ENCODE measurements at regions not wholly inside any gene's neighbourhood (a gene's known extent, or its start where the extent isn't known, plus 50 kb on each side); places are given as distances from the start of the nearest gene placed in this dataset.

DNA sequence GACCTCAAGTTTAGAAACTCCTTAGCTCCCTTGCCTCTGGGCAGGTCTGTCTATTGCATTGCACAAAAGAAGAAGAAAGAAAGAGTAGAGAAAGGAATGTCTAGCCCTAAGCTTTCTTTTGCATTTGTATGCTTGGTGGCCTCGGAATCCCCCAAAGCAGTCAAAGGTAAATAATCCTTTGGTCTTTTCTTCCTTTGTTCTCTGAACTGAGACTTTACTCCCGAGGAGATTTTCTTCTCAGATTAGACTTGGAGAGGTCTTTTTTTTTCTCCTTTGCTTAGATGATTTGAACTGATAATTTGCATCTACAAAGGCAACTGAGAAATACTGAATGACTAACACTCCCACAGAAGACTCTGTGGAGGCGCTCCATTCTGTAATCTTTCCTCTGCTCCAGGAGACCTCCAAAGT, 93.2 kb downstream of the AKR1D1 start:
- no peaks in the 10 kb centered on the region for H3K36me3 ChIP-seq (ENCODE audit: control insufficient read depth, insufficient read depth, low read length)
- WGBS (ENCODE audit: insufficient coverage), result no CpG with 5 or more reads among the region's 3 CpGs
- no peak overlapping the region for H3K4me3 ChIP-seq (ENCODE audit: low read depth, low read length)
- H3K27ac ChIP-seq (ENCODE audit: low read depth, low read length), result no peak overlapping the region
- peak in 2 of 6 donors; percentile 11 to 49 for DNase-seq (ENCODE audit: low read depth in 4 of 6, low spot score in 6 of 6)
- H3K27me3 ChIP-seq (ENCODE audit: control insufficient read depth, insufficient read depth, low read length), result no peaks in the 10 kb centered on the region
- no peaks in the 10 kb centered on the region for H3K4me1 ChIP-seq (ENCODE audit: control insufficient read depth, insufficient read depth, low read length)
- peaks cover 7% of the 10 kb centered on the region for H3K9me3 ChIP-seq (ENCODE audit: control insufficient read depth, insufficient read depth, low read length)

DNA sequence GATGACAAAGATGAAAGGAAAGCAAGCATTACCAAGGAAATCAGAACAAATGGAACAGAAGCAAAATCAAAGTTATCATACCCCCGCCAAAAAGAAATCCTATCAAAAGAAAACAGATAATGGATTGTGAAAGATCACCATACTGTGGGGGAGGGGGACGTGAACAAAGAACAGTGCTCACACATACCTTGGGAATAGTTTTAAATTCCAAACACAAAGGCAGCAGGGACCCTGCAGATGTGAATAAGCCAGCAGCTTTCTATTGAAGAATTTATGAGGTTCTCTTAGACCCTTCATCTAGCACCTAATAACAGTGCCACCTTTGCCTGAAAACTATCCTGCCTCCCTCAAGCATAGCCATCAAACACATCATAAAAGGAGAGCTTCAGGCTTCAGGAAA, 94.0 kb downstream of the AKR1D1 start:
- Histone ChIP-seq H3K27me3 (ENCODE audit: control insufficient read depth, insufficient read depth, low read length) (no peaks in the 10 kb centered on the region), H3K4me3 (ENCODE audit: low read depth, low read length) (no peak overlapping the region), H3K4me1 (ENCODE audit: control insufficient read depth, insufficient read depth, low read length) (no peaks in the 10 kb centered on the region), H3K27ac (ENCODE audit: low read depth, low read length) (no peak overlapping the region), H3K9me3 (ENCODE audit: control insufficient read depth, insufficient read depth, low read length) (peaks cover 3% of the 10 kb centered on the region), H3K36me3 (ENCODE audit: control insufficient read depth, insufficient read depth, low read length) (no peaks in the 10 kb centered on the region)
- no CpG with 5 or more reads among the region's 2 CpGs for WGBS (ENCODE audit: insufficient coverage)
- DNase-seq (ENCODE audit: low read depth in 4 of 6, low spot score in 6 of 6), result peak in 2 of 6 donors; percentile 13 to 79

DNA sequence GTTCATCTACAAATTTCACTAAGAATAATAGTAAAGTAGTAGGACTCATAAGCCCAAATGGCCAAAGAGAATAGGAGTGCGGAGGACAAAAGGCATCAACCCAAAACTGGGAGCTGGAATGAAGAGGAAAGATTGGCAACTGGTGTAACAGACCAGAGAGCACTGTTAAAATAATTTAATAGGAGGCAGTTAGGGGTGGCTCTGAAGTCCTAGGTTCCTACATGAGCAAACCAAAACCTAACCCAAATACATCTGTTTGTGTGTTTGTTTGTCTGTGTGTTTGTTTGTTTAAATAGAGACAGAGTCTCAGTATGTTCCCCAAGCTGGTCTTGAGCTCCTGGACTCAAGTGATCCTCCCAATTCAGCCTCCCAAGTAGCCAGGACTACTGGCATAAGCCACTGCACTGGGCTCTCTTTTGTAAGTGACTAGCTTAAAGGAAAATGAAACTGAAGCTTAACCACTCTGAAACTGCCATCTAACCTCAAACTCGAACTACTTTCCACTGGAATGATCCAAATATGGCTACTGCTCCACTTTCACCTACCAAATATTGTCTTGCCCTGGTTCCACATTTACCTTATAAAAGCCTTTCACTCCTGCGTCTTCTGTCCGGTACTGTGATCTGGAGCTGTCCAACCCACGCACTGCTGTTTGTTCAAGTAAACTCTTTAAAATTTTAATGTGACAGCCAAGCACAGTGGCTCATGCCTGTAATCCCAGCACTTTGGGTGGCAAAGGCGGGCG, 94.9 kb downstream of the AKR1D1 start:
- Histone ChIP-seq H3K27ac (ENCODE audit: low read depth, low read length) (no peak overlapping the region), H3K9me3 (ENCODE audit: control insufficient read depth, insufficient read depth, low read length) (peaks cover 3% of the 10 kb centered on the region), H3K4me1 (ENCODE audit: control insufficient read depth, insufficient read depth, low read length) (no peaks in the 10 kb centered on the region), H3K36me3 (ENCODE audit: control insufficient read depth, insufficient read depth, low read length) (no peaks in the 10 kb centered on the region), H3K27me3 (ENCODE audit: control insufficient read depth, insufficient read depth, low read length) (no peaks in the 10 kb centered on the region), H3K4me3 (ENCODE audit: low read depth, low read length) (no peak overlapping the region)
- 92% methylated on average over 6 of the region's 7 CpGs for WGBS (ENCODE audit: insufficient coverage)
- DNase-seq (ENCODE audit: low read depth in 4 of 6, low spot score in 6 of 6), result no peak

GRCh38 chr7:138173548-138173947, 97.3 kb downstream of the AKR1D1 start:
- H3K4me1 ChIP-seq (ENCODE audit: control insufficient read depth, insufficient read depth, low read length), result no peaks in the 10 kb centered on the region
- H3K36me3 ChIP-seq (ENCODE audit: control insufficient read depth, insufficient read depth, low read length), result no peaks in the 10 kb centered on the region
- no peak overlapping the region for H3K27ac ChIP-seq (ENCODE audit: low read depth, low read length)
- H3K4me3 ChIP-seq (ENCODE audit: low read depth, low read length), result no peak overlapping the region
- peaks cover 3% of the 10 kb centered on the region for H3K9me3 ChIP-seq (ENCODE audit: control insufficient read depth, insufficient read depth, low read length)
- H3K27me3 ChIP-seq (ENCODE audit: control insufficient read depth, insufficient read depth, low read length), result no peaks in the 10 kb centered on the region
- WGBS (ENCODE audit: insufficient coverage), result no CpG with 5 or more reads among the region's 3 CpGs
- DNase-seq (ENCODE audit: low read depth in 4 of 6, low spot score in 6 of 6), result no peak

DNA sequence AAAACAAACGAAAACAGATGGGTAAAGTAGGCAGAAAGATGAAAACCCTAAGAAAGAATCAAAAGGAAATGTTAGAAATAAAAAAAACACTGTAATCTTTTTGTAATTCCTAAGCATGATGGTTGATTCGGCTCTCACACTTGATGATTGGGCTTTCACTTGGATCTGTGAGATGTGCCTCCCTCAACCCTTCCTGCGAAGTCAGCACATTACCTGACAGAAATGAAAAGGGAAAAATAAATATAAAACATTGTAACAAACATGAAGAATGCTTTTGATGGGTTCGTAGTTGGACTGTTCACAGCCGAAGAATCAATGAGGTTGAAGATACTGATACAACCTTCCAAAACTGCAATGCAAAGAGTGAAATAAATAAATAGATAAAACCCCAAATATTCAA, 99.8 kb downstream of the AKR1D1 start:
- DNase-seq (ENCODE audit: low read depth in 4 of 6, low spot score in 6 of 6), result no peak
- Histone ChIP-seq H3K27ac (ENCODE audit: low read depth, low read length) (no peak overlapping the region), H3K4me1 (ENCODE audit: control insufficient read depth, insufficient read depth, low read length) (no peaks in the 10 kb centered on the region), H3K9me3 (ENCODE audit: control insufficient read depth, insufficient read depth, low read length) (peaks cover 3% of the 10 kb centered on the region), H3K4me3 (ENCODE audit: low read depth, low read length) (no peak overlapping the region), H3K27me3 (ENCODE audit: control insufficient read depth, insufficient read depth, low read length) (no peaks in the 10 kb centered on the region), H3K36me3 (ENCODE audit: control insufficient read depth, insufficient read depth, low read length) (no peaks in the 10 kb centered on the region)
- WGBS (ENCODE audit: insufficient coverage), result no CpG with 5 or more reads among the region's 5 CpGs

DNA sequence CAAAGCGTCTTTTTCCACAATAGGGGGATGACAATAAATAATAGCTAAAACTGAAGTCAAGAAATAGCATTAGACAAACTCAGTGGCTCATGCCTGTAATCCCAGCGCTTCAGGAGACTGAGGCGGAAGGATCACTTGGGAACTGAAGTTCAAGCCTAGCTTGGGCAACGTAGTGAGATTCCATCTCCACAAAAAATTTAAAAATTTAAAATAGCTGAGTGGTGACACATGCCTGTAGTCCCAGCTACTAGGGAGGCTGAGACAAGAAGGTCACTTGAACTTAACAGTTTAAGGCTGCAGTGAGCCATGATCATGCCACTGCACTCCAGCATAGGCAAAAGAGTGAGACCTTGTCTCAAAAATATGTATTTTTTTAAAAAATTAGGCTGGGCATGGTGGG, 107.9 kb downstream of the AKR1D1 start:
- no peaks in the 10 kb centered on the region for H3K36me3 ChIP-seq (ENCODE audit: control insufficient read depth, insufficient read depth, low read length)
- no peaks in the 10 kb centered on the region for H3K27me3 ChIP-seq (ENCODE audit: control insufficient read depth, insufficient read depth, low read length)
- no peak overlapping the region for H3K4me3 ChIP-seq (ENCODE audit: low read depth, low read length)
- WGBS (ENCODE audit: insufficient coverage), result 60% methylated on average over 1 of the region's 4 CpGs
- H3K27ac ChIP-seq (ENCODE audit: low read depth, low read length), result no peak overlapping the region
- no peaks in the 10 kb centered on the region for H3K4me1 ChIP-seq (ENCODE audit: control insufficient read depth, insufficient read depth, low read length)
- peaks cover 4% of the 10 kb centered on the region for H3K9me3 ChIP-seq (ENCODE audit: control insufficient read depth, insufficient read depth, low read length)
- no peak for DNase-seq (ENCODE audit: low read depth in 4 of 6, low spot score in 6 of 6)

- H3K4me1 ChIP-seq (ENCODE audit: control insufficient read depth, insufficient read depth, low read length), result no peaks in the 10 kb centered on the region
- H3K9me3 ChIP-seq (ENCODE audit: control insufficient read depth, insufficient read depth, low read length), result peaks cover 4% of the 10 kb centered on the region
- no peaks in the 10 kb centered on the region for H3K36me3 ChIP-seq (ENCODE audit: control insufficient read depth, insufficient read depth, low read length)
- no peak overlapping the region for H3K4me3 ChIP-seq (ENCODE audit: low read depth, low read length)
- DNase-seq (ENCODE audit: low read depth in 4 of 6, low spot score in 6 of 6), result no peak
- no peak overlapping the region for H3K27ac ChIP-seq (ENCODE audit: low read depth, low read length)
- 95% methylated on average over 6 of the region's 12 CpGs for WGBS (ENCODE audit: insufficient coverage)
- no peaks in the 10 kb centered on the region for H3K27me3 ChIP-seq (ENCODE audit: control insufficient read depth, insufficient read depth, low read length)
These were observed 109.1 kb downstream of the AKR1D1 start for GRCh38 chr7:138185132-138185908.

DNA sequence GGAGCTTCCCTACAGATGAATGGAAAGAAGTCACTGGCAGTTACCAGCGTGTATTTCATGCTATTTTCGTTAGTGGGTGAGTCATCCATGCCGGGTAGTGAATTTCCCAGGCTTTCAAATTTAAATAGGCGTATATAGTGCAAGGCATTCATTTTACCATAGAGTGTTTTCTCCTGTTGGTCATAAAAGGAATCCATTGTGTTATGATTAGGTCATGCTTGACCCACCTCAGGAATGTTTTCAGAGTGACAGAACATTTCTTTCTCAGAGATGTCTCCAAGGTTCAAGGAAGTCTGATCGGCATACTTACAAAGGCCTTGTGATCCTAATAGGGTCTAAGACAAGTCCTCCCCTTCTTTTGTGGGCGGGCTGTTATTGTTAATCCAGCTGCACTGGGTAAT, 110.7 kb downstream of the AKR1D1 start:
- peak in 2 of 6 donors; percentile 30 to 58 for DNase-seq (ENCODE audit: low read depth in 4 of 6, low spot score in 6 of 6)
- Histone ChIP-seq H3K4me1 (ENCODE audit: control insufficient read depth, insufficient read depth, low read length) (no peaks in the 10 kb centered on the region), H3K4me3 (ENCODE audit: low read depth, low read length) (no peak overlapping the region), H3K36me3 (ENCODE audit: control insufficient read depth, insufficient read depth, low read length) (no peaks in the 10 kb centered on the region), H3K27me3 (ENCODE audit: control insufficient read depth, insufficient read depth, low read length) (no peaks in the 10 kb centered on the region), H3K9me3 (ENCODE audit: control insufficient read depth, insufficient read depth, low read length) (peaks cover 4% of the 10 kb centered on the region), H3K27ac (ENCODE audit: low read depth, low read length) (peak overlapping the region; percentile 57)
- WGBS (ENCODE audit: insufficient coverage), result 46% methylated on average over 2 of the region's 6 CpGs

DNA sequence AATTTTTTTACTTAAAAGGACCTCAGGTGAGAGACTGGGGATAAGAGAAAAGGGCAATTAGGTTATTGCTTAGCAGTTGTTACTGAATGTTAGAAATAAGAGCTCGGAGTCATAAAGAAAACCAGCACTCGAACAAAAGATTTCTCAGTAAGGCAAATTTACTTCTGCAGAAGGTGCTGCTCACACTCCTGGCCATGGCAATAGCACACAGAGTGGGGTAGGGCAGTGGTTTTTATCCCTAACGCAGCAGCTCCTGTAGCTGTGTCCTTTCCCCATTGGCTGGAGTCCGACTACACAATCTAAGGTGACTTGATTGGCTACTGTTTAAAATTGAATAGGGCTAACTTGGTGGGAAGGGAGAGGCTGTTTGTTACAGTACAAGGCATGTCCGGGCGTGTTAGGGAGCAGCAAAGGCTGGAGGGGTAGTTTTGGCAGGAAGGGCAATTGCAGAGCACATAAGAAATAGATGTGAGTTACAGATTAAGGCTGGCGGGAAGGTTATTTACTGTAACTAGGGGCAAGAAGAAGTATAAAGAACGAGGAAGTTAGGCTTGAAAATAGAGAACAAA, 112.1 kb downstream of the AKR1D1 start:
- Histone ChIP-seq H3K27me3 (ENCODE audit: control insufficient read depth, insufficient read depth, low read length) (no peaks in the 10 kb centered on the region), H3K4me1 (ENCODE audit: control insufficient read depth, insufficient read depth, low read length) (no peaks in the 10 kb centered on the region), H3K4me3 (ENCODE audit: low read depth, low read length) (no peak overlapping the region), H3K9me3 (ENCODE audit: control insufficient read depth, insufficient read depth, low read length) (peaks cover 4% of the 10 kb centered on the region), H3K36me3 (ENCODE audit: control insufficient read depth, insufficient read depth, low read length) (no peaks in the 10 kb centered on the region), H3K27ac (ENCODE audit: low read depth, low read length) (no peak overlapping the region)
- no peak for DNase-seq (ENCODE audit: low read depth in 4 of 6, low spot score in 6 of 6)
- WGBS (ENCODE audit: insufficient coverage), result 97% methylated on average over 6 of the region's 8 CpGs
